GM10248 (cell line): ENCODE measurements at regions not wholly inside any gene's neighbourhood (a gene's known extent, or its start where the extent isn't known, plus 50 kb on each side); places are given as distances from the start of the nearest gene placed in this dataset.
"Not testable (repeated sequence)": the region's sequence is repeated elsewhere in the genome, so short reads cannot be mapped to it uniquely, and the experiment has no call there.

ENCODE experiments used
- CTCF ChIA-PET: fragments of 300-600 bp; sonication (Branson Sonifier 250); formaldehyde crosslinking; extraction: SDS; loops from one replicate; lab custom pipeline; 2021; ENCODE audit warnings: antibody characterized with exemption; lab: Yijun Ruan, JAX
- POLR2A ChIA-PET: fragments of 350-650 bp; sonication (Branson Sonifier 250); formaldehyde crosslinking; extraction: SDS; loops from one replicate; lab custom pipeline; 2020; ENCODE audit warnings: antibody characterized with exemption; lab: Yijun Ruan, JAX
- DNase-seq: peaks from one replicate; pipeline ENCODE4 v3.0.0; 2012; ENCODE audit errors: extremely low spot score
- TF ChIP-seq, protein P1 (sequence below): IDR thresholded peaks from 2 replicates; pipeline ENCODE4 v1.5.1; 2012; ENCODE audit warnings: mild to moderate bottlenecking, low read depth; ENCODE audit errors: extremely low read depth, missing control alignments, control extremely low read depth

DNA sequence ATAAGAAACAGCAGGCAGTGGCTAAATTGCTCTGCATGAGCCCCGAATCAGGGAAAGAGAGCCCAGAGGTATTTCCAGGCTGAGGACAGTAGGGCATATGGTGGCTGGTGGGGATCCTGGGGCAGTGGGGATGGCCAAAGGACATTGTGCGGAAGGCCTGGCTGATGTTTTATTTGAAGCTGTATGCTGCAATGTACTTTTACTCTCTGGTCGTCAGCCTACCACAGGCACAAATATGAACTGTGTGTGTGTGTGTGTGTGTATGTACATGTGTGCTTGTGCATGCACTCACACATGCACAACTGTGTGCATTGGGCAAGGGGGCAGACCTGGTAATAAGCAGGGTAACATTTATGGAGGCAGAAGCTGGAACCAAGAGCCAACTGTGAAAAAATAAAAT, 74.7 kb upstream of the GZMB start:
- no peak for DNase-seq
- CTCF ChIA-PET: interaction anchor here (1.2 to 4.5 kb wide), 8 partner anchors 16 to 441 kb away, joined by 4 to 57 read pairs (median 12); no protein-coding TSS in a partner anchor
- TF ChIP-seq, protein P1, sequence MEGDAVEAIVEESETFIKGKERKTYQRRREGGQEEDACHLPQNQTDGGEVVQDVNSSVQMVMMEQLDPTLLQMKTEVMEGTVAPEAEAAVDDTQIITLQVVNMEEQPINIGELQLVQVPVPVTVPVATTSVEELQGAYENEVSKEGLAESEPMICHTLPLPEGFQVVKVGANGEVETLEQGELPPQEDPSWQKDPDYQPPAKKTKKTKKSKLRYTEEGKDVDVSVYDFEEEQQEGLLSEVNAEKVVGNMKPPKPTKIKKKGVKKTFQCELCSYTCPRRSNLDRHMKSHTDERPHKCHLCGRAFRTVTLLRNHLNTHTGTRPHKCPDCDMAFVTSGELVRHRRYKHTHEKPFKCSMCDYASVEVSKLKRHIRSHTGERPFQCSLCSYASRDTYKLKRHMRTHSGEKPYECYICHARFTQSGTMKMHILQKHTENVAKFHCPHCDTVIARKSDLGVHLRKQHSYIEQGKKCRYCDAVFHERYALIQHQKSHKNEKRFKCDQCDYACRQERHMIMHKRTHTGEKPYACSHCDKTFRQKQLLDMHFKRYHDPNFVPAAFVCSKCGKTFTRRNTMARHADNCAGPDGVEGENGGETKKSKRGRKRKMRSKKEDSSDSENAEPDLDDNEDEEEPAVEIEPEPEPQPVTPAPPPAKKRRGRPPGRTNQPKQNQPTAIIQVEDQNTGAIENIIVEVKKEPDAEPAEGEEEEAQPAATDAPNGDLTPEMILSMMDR: no peak
- POLR2A ChIA-PET: no interaction called here

DNA sequence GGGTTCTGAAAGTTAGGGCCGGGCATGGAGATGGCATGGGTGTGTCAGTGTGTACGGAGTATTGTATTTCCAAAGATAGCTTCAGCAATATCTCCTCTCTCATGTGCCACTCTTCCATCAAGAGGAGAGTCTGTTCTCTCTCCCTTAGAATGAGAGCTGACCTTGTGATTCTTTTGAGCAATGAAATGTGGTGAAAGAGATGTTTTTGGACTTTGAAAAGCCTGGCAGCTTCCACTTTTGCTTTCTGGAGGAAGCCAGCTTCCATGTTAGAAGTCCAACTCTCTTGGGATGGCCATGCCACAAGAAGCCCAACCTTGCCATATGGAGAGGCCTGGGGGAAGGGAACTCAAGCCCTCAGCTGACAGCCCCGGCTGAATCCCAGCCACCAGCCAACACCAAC, 72.4 kb upstream of the GZMB start:
- DNase-seq: no peak
- TF ChIP-seq, protein P1: no peak
- ChIA-PET CTCF (interaction anchor here (1.2 to 3.8 kb wide), 5 partner anchors 25 to 427 kb away, joined by 4 to 16 read pairs (median 7); no protein-coding TSS in a partner anchor), POLR2A (no interaction called here)

DNA sequence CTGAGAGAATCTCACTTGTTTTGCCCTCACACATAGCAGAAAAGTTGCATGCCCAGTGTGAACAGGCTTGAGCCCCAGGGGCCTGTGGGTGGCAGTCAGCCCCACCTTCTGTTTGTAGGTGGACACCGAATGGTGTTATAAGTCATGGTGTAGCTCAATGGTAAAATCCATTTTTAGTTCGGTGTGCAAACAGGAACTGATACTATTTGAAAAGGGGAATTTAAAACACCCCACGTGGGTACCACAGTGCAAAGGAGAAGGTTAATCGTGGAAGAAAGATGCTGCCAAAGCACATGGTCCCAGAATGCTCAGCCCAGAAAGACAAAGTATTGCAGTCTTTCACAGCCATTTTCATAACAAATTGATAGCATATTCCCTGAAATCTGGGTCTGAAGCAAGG, 71.8 kb upstream of the GZMB start:
- TF ChIP-seq, protein P1: no peak
- peak; percentile 65 for DNase-seq
- CTCF ChIA-PET: interaction anchor here (0.8 to 3.8 kb wide), 9 partner anchors 10 to 446 kb away, joined by 3 to 16 read pairs (median 4); no protein-coding TSS in a partner anchor
- POLR2A ChIA-PET: no interaction called here

DNA sequence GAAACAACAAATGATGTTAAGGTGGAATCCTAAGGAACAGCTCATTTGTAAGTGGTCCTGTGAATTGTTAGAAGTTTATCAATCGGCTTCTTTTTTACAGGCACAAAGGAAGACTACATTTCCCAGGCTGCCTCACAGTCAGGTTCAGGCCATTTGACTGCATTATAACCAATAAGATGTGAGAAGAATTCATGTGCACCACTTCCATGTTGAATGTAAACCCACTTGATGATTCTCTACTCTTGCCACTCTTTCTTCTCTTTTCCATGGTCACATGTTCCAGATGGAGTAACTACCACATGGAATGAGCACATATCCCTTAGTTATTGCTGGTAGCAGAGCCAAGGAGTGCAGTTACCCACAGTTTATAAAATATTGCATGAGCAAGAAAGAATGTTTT, 67.1 kb upstream of the GZMB start:
- no peak for DNase-seq
- TF ChIP-seq, protein P1: no peak
- CTCF ChIA-PET: interaction anchor here (2.2 to 2.9 kb wide), 2 partner anchors 9 to 22 kb away, joined by 6 to 28 read pairs; no protein-coding TSS in a partner anchor
- POLR2A ChIA-PET: no interaction called here

DNA sequence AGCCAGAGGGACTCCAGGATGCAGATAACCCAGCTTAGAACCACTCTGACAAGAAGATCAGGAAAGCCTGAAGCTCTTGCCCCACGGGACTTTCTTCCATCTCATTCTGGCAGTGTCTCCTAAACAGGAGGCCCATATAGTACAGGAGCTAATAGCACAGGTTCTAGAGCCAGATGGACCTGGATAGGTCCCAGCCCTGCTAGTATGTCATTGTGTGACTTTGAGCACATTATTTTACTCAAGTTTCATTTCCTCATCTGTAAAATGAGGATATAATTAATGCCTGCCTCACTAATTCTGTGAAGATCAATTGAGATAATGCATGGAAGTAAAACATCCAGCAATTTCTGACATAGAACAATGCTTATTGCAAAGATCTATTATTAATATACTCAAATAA, 66.5 kb upstream of the GZMB start:
- TF ChIP-seq, protein P1: no peak
- DNase-seq: no peak
- ChIA-PET CTCF (interaction anchor here (2.2 to 2.9 kb wide), 2 partner anchors 10 to 21 kb away, joined by 6 to 28 read pairs; no protein-coding TSS in a partner anchor), POLR2A (no interaction called here)

DNA sequence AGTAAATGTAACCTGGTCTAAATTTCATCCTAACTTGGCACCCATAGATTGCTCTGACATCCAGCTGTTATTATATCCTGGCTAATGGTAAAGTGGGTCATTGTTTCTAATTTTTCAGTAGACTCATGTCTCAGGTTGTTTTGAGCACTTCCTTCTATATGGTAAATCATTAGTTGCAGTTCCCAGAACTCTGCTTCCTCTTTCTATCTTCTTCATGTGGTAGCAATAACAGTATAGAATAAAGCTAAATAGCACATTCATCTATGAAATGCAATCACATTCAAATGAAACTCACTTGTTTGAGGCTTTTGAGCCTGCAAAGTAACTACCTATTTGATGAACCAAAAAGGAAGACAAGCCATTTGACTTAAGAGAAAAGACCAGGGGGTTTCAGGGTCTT, 65.1 kb upstream of the GZMB start:
- no peak for DNase-seq
- ChIA-PET POLR2A (no interaction called here), CTCF (interaction anchor here (1.2 to 2.9 kb wide), 4 partner anchors 9 to 20 kb away, joined by 3 to 28 read pairs (median 4); no protein-coding TSS in a partner anchor)
- TF ChIP-seq, protein P1: no peak

DNA sequence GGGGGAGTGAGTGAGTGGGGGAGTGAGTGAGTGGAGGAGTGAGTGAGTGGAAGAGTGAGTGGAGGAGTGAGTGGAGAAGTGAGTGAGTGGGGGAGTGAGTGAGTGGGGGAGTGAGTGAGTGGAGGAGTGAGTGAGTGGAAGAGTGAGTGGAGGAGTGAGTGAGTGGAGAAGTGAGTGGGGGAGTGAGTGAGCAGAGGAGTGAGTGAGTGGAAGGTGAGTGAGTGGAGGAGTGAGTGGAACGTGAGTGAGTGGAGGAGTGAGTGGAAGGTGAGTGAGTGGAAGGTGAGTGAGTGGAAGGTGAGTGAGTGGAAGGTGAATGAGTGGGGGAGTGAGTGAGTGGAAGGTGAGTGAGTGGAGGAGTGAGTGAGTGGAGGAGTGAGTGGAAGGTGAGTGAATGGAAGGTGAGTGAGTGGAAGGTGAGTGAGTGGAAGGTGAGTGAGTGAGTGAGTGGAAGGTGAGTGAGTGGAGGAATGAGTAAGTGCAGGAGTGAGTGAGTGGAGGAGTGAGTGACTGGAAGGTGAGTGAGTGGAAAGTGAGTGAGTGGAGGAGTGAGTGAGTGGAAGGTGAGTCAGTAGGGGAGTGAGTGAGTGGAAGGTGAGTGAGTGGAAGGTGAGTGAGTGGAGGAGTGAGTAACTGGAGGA, 62.4 kb upstream of the GZMB start:
- DNase-seq, CTCF ChIA-PET, POLR2A ChIA-PET: not testable (repeated sequence)
